ENCODE measurements at regions not wholly inside any gene's neighbourhood (a gene's known extent, or its start where the extent isn't known, plus 50 kb on each side); places are given as distances from the start of the nearest gene placed in this dataset.

DNA sequence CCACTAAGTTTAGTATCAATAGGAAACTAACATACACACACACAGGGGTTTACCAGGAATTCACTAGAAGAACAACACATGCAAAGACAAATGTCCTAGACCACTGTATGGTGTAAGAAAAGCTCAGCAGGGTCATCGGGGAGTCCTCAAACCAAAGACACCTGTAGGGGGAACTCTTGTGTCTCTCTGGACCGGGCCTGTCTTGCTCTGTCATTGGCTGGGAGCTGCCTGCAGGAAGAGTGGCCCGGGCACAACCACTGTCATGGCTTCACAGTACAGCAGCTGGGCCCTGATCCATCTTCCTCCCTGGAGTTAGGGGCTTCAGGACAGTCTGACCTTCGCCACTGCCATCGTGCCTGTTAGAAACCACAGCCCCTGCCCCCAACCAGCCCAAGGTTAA is 263.6 kb upstream of the DYNLRB2 start:
- TF ChIP-seq POLR2A (IDR thresholded peaks at IDR 0.05) = no peak
- TF ChIP-seq, protein P1, sequence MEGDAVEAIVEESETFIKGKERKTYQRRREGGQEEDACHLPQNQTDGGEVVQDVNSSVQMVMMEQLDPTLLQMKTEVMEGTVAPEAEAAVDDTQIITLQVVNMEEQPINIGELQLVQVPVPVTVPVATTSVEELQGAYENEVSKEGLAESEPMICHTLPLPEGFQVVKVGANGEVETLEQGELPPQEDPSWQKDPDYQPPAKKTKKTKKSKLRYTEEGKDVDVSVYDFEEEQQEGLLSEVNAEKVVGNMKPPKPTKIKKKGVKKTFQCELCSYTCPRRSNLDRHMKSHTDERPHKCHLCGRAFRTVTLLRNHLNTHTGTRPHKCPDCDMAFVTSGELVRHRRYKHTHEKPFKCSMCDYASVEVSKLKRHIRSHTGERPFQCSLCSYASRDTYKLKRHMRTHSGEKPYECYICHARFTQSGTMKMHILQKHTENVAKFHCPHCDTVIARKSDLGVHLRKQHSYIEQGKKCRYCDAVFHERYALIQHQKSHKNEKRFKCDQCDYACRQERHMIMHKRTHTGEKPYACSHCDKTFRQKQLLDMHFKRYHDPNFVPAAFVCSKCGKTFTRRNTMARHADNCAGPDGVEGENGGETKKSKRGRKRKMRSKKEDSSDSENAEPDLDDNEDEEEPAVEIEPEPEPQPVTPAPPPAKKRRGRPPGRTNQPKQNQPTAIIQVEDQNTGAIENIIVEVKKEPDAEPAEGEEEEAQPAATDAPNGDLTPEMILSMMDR (IDR thresholded peaks at IDR 0.05) = no peak
